Suppressor macrophage treated with lipopolysaccharide for 1 hour (primary cell): ENCODE measurements at regions not wholly inside any gene's neighbourhood (a gene's known extent, or its start where the extent isn't known, plus 50 kb on each side); places are given as distances from the start of the nearest gene placed in this dataset.
"Not testable (repeated sequence)": the region's sequence is repeated elsewhere in the genome, so short reads cannot be mapped to it uniquely, and the experiment has no call there.

Experiments used
- DNase-seq, 3 donors: peaks; one replicate each; pipeline ENCODE4 v3.0.0-alpha.2; 2020 to 2022

DNA sequence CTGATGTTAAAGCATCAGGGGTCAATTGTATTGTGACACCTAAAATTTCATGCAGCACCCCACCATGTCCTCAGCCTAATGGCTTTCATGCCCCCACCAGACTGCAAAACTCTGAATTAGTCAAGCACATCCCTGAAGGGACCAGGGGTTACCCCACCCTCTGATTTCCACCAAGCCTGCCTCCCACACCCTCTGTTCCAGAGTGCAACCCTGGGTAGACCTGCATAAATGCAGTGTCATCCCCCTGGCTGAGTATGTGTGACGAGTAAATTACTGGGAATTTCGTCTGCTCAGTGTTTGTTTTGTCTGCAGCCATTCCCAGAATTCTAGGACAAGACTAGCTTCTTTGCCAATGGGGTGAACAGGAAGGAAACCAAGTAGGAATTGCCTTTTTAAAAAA lies 2136.9 kb upstream of the DEFB115 start:
- DNase-seq: not testable (repeated sequence)

- not testable (repeated sequence) for DNase-seq
Measured at GRCh38 chr20:29122784-29123183, 2134.7 kb upstream of the DEFB115 start.

GRCh38 chr20:29123861-29124260 lies 2133.6 kb upstream of the DEFB115 start:
- no peak for DNase-seq
